ENCODE measurements at regions not wholly inside any gene's neighbourhood (a gene's known extent, or its start where the extent isn't known, plus 50 kb on each side); places are given as distances from the start of the nearest gene placed in this dataset.

DNA sequence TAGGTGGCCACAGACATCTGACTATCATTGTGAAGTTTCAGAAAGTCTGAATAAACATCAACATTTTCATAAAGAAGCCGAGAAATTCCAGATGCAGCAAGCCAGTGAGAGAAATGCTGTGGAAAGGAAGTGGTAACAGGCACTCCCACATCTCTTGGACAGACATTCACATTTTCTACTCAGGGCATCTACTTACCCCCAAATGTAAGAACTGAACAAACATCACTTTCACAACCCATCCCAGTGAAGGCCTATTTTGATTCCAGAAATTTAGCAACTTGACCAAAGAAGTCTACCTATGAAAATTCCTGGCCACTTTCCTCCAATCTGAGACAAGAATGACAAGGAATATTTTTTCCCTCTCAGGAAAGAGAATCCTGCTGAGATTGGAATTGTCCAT lies 224.8 kb upstream of the DCBLD2 start:
- TF ChIP-seq, protein P1, sequence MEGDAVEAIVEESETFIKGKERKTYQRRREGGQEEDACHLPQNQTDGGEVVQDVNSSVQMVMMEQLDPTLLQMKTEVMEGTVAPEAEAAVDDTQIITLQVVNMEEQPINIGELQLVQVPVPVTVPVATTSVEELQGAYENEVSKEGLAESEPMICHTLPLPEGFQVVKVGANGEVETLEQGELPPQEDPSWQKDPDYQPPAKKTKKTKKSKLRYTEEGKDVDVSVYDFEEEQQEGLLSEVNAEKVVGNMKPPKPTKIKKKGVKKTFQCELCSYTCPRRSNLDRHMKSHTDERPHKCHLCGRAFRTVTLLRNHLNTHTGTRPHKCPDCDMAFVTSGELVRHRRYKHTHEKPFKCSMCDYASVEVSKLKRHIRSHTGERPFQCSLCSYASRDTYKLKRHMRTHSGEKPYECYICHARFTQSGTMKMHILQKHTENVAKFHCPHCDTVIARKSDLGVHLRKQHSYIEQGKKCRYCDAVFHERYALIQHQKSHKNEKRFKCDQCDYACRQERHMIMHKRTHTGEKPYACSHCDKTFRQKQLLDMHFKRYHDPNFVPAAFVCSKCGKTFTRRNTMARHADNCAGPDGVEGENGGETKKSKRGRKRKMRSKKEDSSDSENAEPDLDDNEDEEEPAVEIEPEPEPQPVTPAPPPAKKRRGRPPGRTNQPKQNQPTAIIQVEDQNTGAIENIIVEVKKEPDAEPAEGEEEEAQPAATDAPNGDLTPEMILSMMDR (conservative IDR thresholded peaks at IDR 0.05; ENCODE audit: low read length): no peak
- TF ChIP-seq EZH2phosphoT487 (IDR thresholded peaks at IDR 0.05; ENCODE audit: borderline replicate concordance): no peak
